ENCODE measurements at regions not wholly inside any gene's neighbourhood (a gene's known extent, or its start where the extent isn't known, plus 50 kb on each side); places are given as distances from the start of the nearest gene placed in this dataset.

GRCh38 chr5:38079620-38080402 lies 178.5 kb upstream of the EGFLAM start:
- H3K27ac Mint-ChIP-seq, result no peak overlapping the region
- H3K9me3 Mint-ChIP-seq, result no peaks in the 10 kb centered on the region
- Histone ChIP-seq H3K4me1 (ENCODE audit: control insufficient read depth, insufficient read depth, low read length) (no peaks in the 10 kb centered on the region), H3K9ac (ENCODE audit: extremely low read depth, low read length, poor library complexity, severe bottlenecking) (no peak overlapping the region), H3K27me3 (ENCODE audit: control insufficient read depth, insufficient read depth, low read length, poor library complexity, severe bottlenecking) (peaks cover 56% of the 10 kb centered on the region), H3K36me3 (ENCODE audit: control insufficient read depth, insufficient read depth, low read length) (no peaks in the 10 kb centered on the region), H3K9me3 (ENCODE audit: control insufficient read depth, low read length) (no peaks in the 10 kb centered on the region), H3K27ac (ENCODE audit: low read depth, low read length) (no peak overlapping the region), H3K4me3 (ENCODE audit: low read length) (no peak overlapping the region)
- no peak for TF ChIP-seq CTCF (conservative IDR thresholded peaks at IDR 0.05)
- H3K27me3 Mint-ChIP-seq (ENCODE audit: insufficient read depth), result peaks cover 47% of the 10 kb centered on the region
- no peaks in the 10 kb centered on the region for H3K4me1 Mint-ChIP-seq
- H3K4me3 Mint-ChIP-seq, result no peak overlapping the region
- WGBS, 2 experiments (ENCODE audit: insufficient coverage in 1 of 2, insufficient read length in 1 of 2), result 86 to 96% methylated on average over 2 to 3 of the region's 3 CpGs
- H3K36me3 Mint-ChIP-seq (ENCODE audit: low read depth), result no peaks in the 10 kb centered on the region
- DNase-seq, result no peak

- H3K36me3 Mint-ChIP-seq (ENCODE audit: low read depth), result no peaks in the 10 kb centered on the region
- WGBS, 2 experiments (ENCODE audit: insufficient coverage in 1 of 2, insufficient read length in 1 of 2), result 94 to 96% methylated on average over 3 of the region's 3 CpGs
- Histone ChIP-seq H3K9ac (ENCODE audit: extremely low read depth, low read length, poor library complexity, severe bottlenecking) (no peak overlapping the region), H3K27ac (ENCODE audit: low read depth, low read length) (no peak overlapping the region), H3K27me3 (ENCODE audit: control insufficient read depth, insufficient read depth, low read length, poor library complexity, severe bottlenecking) (peaks cover 39% of the 10 kb centered on the region), H3K4me3 (ENCODE audit: low read length) (no peak overlapping the region), H3K9me3 (ENCODE audit: control insufficient read depth, low read length) (no peaks in the 10 kb centered on the region), H3K4me1 (ENCODE audit: control insufficient read depth, insufficient read depth, low read length) (no peaks in the 10 kb centered on the region), H3K36me3 (ENCODE audit: control insufficient read depth, insufficient read depth, low read length) (no peaks in the 10 kb centered on the region)
- H3K4me3 Mint-ChIP-seq, result no peak overlapping the region
- DNase-seq, result no peak
- no peaks in the 10 kb centered on the region for H3K4me1 Mint-ChIP-seq
- H3K9me3 Mint-ChIP-seq, result no peaks in the 10 kb centered on the region
- TF ChIP-seq CTCF (conservative IDR thresholded peaks at IDR 0.05), result no peak
- peaks cover 30% of the 10 kb centered on the region for H3K27me3 Mint-ChIP-seq (ENCODE audit: insufficient read depth)
- no peak overlapping the region for H3K27ac Mint-ChIP-seq
Measured at GRCh38 chr5:38078161-38078560, 180.2 kb upstream of the EGFLAM start.

- no peak overlapping the region for H3K4me3 Mint-ChIP-seq
- H3K27me3 Mint-ChIP-seq (ENCODE audit: insufficient read depth), result peaks cover 27% of the 10 kb centered on the region
- Histone ChIP-seq H3K27me3 (ENCODE audit: control insufficient read depth, insufficient read depth, low read length, poor library complexity, severe bottlenecking) (peaks cover 34% of the 10 kb centered on the region), H3K9me3 (ENCODE audit: control insufficient read depth, low read length) (no peaks in the 10 kb centered on the region), H3K27ac (ENCODE audit: low read depth, low read length) (no peak overlapping the region), H3K4me1 (ENCODE audit: control insufficient read depth, insufficient read depth, low read length) (no peaks in the 10 kb centered on the region), H3K36me3 (ENCODE audit: control insufficient read depth, insufficient read depth, low read length) (no peaks in the 10 kb centered on the region), H3K9ac (ENCODE audit: extremely low read depth, low read length, poor library complexity, severe bottlenecking) (no peak overlapping the region), H3K4me3 (ENCODE audit: low read length) (no peak overlapping the region)
- no peak for TF ChIP-seq CTCF (conservative IDR thresholded peaks at IDR 0.05)
- no peak for DNase-seq
- H3K4me1 Mint-ChIP-seq, result no peaks in the 10 kb centered on the region
- no peaks in the 10 kb centered on the region for H3K36me3 Mint-ChIP-seq (ENCODE audit: low read depth)
- 71 to 82% methylated on average over 1 of the region's 1 CpG for WGBS, 2 experiments (ENCODE audit: insufficient coverage in 1 of 2, insufficient read length in 1 of 2)
- H3K9me3 Mint-ChIP-seq, result no peaks in the 10 kb centered on the region
- no peak overlapping the region for H3K27ac Mint-ChIP-seq
Measured at GRCh38 chr5:38077652-38078051, 180.7 kb upstream of the EGFLAM start.
